ENCODE measurements at regions not wholly inside any gene's neighbourhood (a gene's known extent, or its start where the extent isn't known, plus 50 kb on each side); places are given as distances from the start of the nearest gene placed in this dataset.

DNA sequence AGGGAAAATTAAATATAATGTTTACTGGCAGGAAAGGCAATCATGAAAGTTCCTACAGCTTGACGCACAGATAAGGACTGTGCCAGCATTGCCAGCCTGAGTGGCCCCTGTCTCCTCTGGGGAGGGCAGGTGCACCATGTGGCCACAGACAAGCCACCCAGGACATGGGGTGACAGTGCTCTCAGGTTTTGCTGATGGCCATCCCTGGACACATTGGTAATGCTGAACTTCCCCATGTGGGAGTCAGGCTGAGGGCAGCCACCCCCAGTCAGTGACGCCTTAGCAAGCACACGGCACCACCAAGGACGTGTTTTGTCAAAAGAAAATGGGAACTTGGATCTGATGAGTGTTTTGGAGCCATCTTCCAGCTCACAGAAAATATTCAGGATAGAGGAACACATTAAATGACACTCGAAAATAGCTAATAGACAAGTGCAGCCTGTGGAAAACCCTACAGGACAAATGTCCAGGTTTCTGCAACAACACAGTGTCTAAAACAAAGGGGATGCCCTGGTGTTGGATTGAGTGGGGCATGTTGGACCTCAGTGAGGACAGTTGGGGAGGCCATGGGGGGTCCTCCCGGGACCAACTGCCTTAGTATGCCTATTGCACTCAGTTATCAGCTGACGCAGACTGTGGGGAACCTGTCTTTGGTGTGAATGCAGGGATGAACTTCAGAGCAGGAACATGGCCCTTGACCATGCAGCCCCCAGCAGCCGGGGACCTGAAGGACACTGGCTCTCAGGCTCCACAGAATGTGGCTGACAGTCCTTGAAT lies 1450.5 kb downstream of the BRD1 start:
- TF ChIP-seq, protein P1, sequence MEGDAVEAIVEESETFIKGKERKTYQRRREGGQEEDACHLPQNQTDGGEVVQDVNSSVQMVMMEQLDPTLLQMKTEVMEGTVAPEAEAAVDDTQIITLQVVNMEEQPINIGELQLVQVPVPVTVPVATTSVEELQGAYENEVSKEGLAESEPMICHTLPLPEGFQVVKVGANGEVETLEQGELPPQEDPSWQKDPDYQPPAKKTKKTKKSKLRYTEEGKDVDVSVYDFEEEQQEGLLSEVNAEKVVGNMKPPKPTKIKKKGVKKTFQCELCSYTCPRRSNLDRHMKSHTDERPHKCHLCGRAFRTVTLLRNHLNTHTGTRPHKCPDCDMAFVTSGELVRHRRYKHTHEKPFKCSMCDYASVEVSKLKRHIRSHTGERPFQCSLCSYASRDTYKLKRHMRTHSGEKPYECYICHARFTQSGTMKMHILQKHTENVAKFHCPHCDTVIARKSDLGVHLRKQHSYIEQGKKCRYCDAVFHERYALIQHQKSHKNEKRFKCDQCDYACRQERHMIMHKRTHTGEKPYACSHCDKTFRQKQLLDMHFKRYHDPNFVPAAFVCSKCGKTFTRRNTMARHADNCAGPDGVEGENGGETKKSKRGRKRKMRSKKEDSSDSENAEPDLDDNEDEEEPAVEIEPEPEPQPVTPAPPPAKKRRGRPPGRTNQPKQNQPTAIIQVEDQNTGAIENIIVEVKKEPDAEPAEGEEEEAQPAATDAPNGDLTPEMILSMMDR (conservative IDR thresholded peaks at IDR 0.05; ENCODE audit: low read length) = no peak
- TF ChIP-seq EZH2phosphoT487 (IDR thresholded peaks at IDR 0.05; ENCODE audit: borderline replicate concordance) = no peak
